Breast epithelium (tissue), 3 donors: ENCODE measurements at regions not wholly inside any gene's neighbourhood (a gene's known extent, or its start where the extent isn't known, plus 50 kb on each side); places are given as distances from the start of the nearest gene placed in this dataset.

Experiments used
- CTCF ChIP-seq, 3 donors: fragments of 450-650 bp; IDR thresholded peaks; one replicate each; pipeline ENCODE4 v1.5.1; 2016 to 2017; ENCODE audit warnings: antibody characterized with exemption in 3 of 3, mild to moderate bottlenecking in 3 of 3, moderate library complexity in 3 of 3
- POLR2A ChIP-seq: fragments of 450-650 bp; IDR thresholded peaks from one replicate; pipeline ENCODE4 v1.6.1; 2016; ENCODE audit warnings: antibody characterized with exemption, mild to moderate bottlenecking, moderate library complexity
- POLR2AphosphoS5 ChIP-seq, 3 donors: sonication (generic); formaldehyde crosslinking; IDR thresholded peaks; one replicate each; pipeline ENCODE4 v1.6.1; 2017; ENCODE audit warnings: antibody characterized with exemption in 3 of 3

- TF ChIP-seq POLR2A = no peak
- TF ChIP-seq CTCF (IDR thresholded peaks at IDR 0.05) = no peak
- TF ChIP-seq POLR2AphosphoS5 (IDR thresholded peaks at IDR 0.05) = no peak
Observed at GRCh38 chr5:129378961-129379360, 81.1 kb upstream of the ADAMTS19 start.
